Activated CD4-positive, alpha-beta T cell treated with anti-CD3 and anti-CD28 coated beads for 36 hours (primary cell): ENCODE measurements at regions not wholly inside any gene's neighbourhood (a gene's known extent, or its start where the extent isn't known, plus 50 kb on each side); places are given as distances from the start of the nearest gene placed in this dataset.
"Not testable (repeated sequence)": the region's sequence is repeated elsewhere in the genome, so short reads cannot be mapped to it uniquely, and the experiment has no call there.

Source experiments
- ATAC-seq: fragments of 200-7000 bp; cut with Tn5 transposase; one replicate; pipeline ENCODE4 v1.10.0; 2021; ENCODE audit warnings: mild to moderate bottlenecking, moderate library complexity
- CTCF ChIA-PET: fragments of 350-600 bp; sonication (Branson Sonifier 250); formaldehyde crosslinking; loops from one replicate; lab custom pipeline; 2021; ENCODE audit warnings: antibody characterized with exemption; lab: Charles Lee
- POLR2A ChIA-PET: fragments of 350-600 bp; sonication (Branson Sonifier 250); formaldehyde crosslinking; loops from one replicate; lab custom pipeline; 2021; ENCODE audit warnings: antibody characterized with exemption, inconsistent platforms; lab: Charles Lee
- DNase-seq: peaks from one replicate; pipeline ENCODE4 v3.0.0-alpha.2; 2020
- H3K27ac Mint-ChIP-seq: one replicate; pipeline ENCODE4 v1.8.0; 2021; ENCODE audit warnings: mixed read lengths
- H3K27me3 Mint-ChIP-seq: one replicate; pipeline ENCODE4 v1.8.0; 2021; ENCODE audit warnings: mixed read lengths
- H3K36me3 Mint-ChIP-seq: one replicate; pipeline ENCODE4 v1.8.0; 2021; ENCODE audit warnings: low read depth, mixed read lengths
- H3K4me1 Mint-ChIP-seq: one replicate; pipeline ENCODE4 v1.8.0; 2021; ENCODE audit warnings: mixed read lengths
- H3K4me3 Mint-ChIP-seq: one replicate; pipeline ENCODE4 v1.8.0; 2021; ENCODE audit warnings: mild to moderate bottlenecking, moderate library complexity, mixed read lengths
- H3K9me3 Mint-ChIP-seq: one replicate; pipeline ENCODE4 v1.8.0; 2021; ENCODE audit warnings: low read depth, mixed read lengths
- intact Hi-C, 2 experiments: fragments of 100-400 bp; cut with DNase I in 1 of 2; cut with micrococcal nuclease in 1 of 2; formaldehyde crosslinking; loops; one replicate each; pipeline versions ENCODE4 v1.14.2 to v1.15.1; 2022 to 2024; cut with DNase I, micrococcal nuclease

DNA sequence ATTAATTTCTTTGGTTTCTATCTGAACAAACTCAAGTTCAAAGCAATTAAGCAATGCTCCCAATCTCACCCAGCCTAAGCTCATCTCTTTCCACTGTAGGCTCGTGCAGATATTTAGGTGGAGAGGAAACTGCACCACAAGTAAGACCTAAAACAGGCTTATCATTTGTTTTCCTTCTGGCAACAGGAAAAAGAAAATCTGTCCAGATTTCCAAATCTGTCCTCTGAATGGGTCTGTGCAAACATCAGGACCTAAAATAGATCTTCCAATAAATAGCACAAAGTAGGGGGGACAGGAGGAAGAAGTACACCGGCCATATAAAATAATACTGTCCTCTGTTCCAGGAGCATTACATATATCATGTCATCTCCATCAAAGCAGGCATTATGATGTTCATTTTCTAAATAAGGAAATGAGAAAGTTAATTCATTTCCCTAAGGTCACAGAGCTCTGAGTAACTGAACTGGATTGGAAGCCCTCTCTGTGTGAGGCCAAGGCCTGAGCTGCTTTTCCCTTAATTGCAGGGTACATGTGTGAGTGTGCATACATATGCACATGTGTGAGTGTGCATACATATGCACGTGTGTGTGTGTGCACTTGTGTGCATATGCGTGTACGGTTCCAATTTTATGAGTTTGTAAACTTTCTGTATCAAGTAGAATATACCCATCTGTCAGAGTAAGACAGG lies 92.8 kb upstream of the PARD3 start:
- H3K36me3 Mint-ChIP-seq = no peaks in the 10 kb centered on the region
- no peak for ATAC-seq
- H3K27me3 Mint-ChIP-seq = no peaks in the 10 kb centered on the region
- intact Hi-C loops = no loop called here
- no peaks in the 10 kb centered on the region for H3K9me3 Mint-ChIP-seq
- DNase-seq = no peak
- no peaks in the 10 kb centered on the region for H3K4me1 Mint-ChIP-seq
- ChIA-PET POLR2A (no interaction called here), CTCF (interaction anchor here (0.7 kb wide), 1 partner anchor 267 kb away, joined by 3 read pairs; no protein-coding TSS in a partner anchor)
- no peak overlapping the region for H3K27ac Mint-ChIP-seq
- H3K4me3 Mint-ChIP-seq = no peak overlapping the region

DNA sequence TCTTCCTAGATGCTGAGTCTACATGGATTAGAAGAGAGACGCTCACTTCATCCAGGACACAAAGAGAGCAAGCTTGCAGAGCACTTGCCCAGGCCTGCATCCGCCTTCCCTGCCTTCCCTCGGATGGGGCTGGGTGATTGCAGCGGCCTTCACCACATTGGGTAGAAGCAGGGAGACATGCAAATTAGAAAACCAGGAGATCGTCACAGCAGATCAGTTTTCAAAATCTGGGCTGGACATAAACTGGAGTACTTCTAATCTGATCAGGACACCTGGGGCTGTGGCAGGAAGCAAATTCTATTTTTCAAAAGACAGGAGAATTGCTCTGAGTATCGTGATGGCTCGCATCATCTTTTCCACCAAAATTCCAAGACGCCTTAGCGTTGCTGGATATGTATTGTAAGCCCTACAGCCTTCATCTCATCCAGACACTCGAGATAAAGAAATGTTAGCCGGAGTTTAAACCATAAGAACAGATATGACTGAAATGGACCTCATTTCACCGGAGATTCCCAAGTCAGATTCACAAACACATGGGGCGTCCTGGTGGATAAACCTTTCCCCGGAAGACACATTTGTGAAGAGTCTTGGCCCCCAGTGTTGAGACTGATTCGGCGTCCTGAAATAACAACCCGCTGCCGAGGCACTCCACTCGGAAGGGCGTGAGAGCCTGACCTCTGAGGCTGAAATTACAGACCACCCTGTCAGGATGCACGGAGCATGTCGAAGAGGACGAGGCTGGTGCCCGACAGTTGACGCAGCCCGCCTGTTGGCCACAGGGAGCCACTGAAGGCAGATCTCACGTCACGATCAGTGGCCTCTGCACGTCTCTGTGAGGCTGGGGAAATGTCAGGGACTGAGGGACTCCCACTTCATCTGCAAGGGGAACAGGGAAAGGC lies 91.2 kb upstream of the PARD3 start:
- POLR2A ChIA-PET = no interaction called here
- CTCF ChIA-PET = no interaction called here
- H3K9me3 Mint-ChIP-seq = no peaks in the 10 kb centered on the region
- no peaks in the 10 kb centered on the region for H3K36me3 Mint-ChIP-seq
- H3K4me1 Mint-ChIP-seq = no peaks in the 10 kb centered on the region
- no peak for ATAC-seq
- no peak overlapping the region for H3K27ac Mint-ChIP-seq
- H3K4me3 Mint-ChIP-seq = no peak overlapping the region
- no peaks in the 10 kb centered on the region for H3K27me3 Mint-ChIP-seq
- no peak for DNase-seq
- intact Hi-C loops = no loop called here

DNA sequence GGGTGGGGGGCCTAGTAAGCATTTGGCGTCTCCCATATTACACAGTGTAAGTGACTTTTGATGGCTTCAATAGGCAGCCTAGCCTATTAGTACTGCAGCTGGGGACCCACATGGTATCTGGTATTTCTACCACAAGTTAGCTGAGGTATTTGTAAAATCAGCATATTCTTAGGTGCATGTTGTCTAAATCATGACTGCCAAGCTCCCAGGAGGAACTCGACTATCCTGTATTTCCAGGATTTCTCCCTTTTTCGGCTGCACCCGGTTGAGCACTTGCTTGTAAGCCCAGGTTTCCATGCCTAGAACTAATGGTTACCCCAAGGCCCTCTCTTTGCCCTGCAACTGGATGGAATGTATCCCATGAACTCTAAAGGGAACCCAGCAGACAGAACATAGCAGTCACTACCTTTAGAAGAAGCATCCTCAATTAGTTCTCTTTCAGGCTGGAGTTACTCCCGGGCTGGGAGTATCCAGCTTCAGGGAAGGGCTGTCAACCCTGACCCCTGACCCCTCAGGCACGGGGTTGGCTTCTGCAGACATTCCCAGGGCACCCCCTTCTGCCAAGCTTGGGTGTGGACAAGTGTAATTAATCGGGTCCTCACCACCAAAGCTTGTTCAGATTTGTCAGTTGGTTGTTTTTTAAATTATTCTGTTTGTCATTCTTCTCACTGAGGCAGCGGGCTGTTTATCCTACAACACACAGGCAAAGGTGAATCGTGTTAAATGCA lies 90.3 kb upstream of the PARD3 start:
- DNase-seq (no peak), ATAC-seq (no peak)
- Mint-ChIP-seq H3K27me3 (no peaks in the 10 kb centered on the region), H3K4me3 (no peak overlapping the region), H3K4me1 (no peaks in the 10 kb centered on the region), H3K9me3 (no peaks in the 10 kb centered on the region), H3K27ac (no peak overlapping the region), H3K36me3 (no peaks in the 10 kb centered on the region)
- POLR2A ChIA-PET = no interaction called here
- CTCF ChIA-PET = no interaction called here
- intact Hi-C loops = no loop called here

DNA sequence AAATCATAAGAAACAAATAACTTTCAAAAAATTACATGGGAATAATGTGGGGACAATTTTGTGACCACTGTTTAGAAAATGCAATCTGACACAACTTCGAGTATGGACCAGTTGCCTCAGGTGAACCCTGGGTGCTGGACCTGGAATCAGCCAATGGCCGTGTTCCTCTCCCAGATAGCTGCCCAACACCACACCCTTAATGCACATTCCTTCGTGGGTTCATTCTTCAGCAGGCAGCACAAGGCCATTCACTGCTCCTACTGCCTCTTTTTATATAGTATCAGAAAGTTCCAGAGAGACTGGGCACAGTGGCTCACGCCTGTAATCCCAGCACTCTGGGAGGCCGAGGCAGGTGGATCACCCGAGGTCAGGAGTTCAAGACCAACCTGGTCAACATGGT lies 89.1 kb upstream of the PARD3 start:
- ChIA-PET CTCF (no interaction called here), POLR2A (no interaction called here)
- no peak for ATAC-seq
- H3K4me1 Mint-ChIP-seq = no peaks in the 10 kb centered on the region
- H3K36me3 Mint-ChIP-seq = no peaks in the 10 kb centered on the region
- no peak for DNase-seq
- no peaks in the 10 kb centered on the region for H3K9me3 Mint-ChIP-seq
- no peak overlapping the region for H3K4me3 Mint-ChIP-seq
- intact Hi-C loops = no loop called here
- no peak overlapping the region for H3K27ac Mint-ChIP-seq
- no peaks in the 10 kb centered on the region for H3K27me3 Mint-ChIP-seq

DNA sequence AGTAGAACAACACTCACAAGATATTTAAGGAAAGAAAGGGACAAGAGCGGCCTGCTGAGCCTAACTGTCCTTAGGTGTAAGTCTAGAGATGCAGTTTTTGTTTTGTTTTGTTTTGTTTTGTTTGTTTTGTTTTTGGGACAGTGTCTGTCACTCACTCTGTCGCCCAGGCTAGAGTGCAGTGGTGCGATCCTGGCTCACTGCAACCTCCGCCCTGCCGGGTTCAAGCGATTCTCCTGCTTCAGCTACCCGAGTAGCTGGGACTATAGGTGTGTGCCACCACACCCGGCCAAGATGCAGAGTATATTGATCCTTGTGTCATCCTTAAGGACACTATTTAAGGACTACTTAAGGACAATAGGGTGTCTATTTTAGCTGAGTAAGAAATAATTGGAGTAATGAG lies 84.1 kb upstream of the PARD3 start:
- no peak overlapping the region for H3K27ac Mint-ChIP-seq
- no peaks in the 10 kb centered on the region for H3K36me3 Mint-ChIP-seq
- H3K4me3 Mint-ChIP-seq = no peak overlapping the region
- intact Hi-C loops = loop anchor here in 1 of 2 experiments (10.0 kb wide), 1 partner anchor 244 kb away; no protein-coding TSS in a partner anchor
- H3K27me3 Mint-ChIP-seq = peaks cover 7% of the 10 kb centered on the region
- H3K9me3 Mint-ChIP-seq = no peaks in the 10 kb centered on the region
- no peaks in the 10 kb centered on the region for H3K4me1 Mint-ChIP-seq
- ChIA-PET CTCF (no interaction called here), POLR2A (interaction anchor here (0.6 kb wide), 1 partner anchor 50 kb away, joined by 5 read pairs; no protein-coding TSS in a partner anchor)
- no peak for DNase-seq
- ATAC-seq = no peak

DNA sequence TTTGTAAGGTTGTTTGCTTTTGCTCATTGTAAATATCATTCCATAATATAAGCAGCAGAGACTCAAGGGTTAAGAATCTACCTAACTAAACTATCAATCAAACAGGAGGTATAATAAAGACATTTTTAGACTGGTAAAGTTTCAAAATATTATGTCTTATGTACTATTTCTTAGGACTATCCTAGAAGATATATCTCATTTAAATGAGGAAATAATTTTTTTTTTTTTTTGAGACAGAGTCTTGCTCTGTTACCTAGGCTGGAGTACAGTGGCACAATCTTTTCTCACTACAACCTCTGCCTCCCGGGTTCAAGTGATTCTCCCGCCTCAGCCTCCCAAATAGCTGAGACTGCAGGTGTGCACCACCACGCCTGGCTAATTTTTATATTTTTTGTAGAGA lies 80.9 kb upstream of the PARD3 start:
- Mint-ChIP-seq H3K9me3 (no peaks in the 10 kb centered on the region), H3K4me3 (no peak overlapping the region), H3K36me3 (no peaks in the 10 kb centered on the region), H3K27ac (no peak overlapping the region), H3K27me3 (peaks cover 7% of the 10 kb centered on the region), H3K4me1 (no peaks in the 10 kb centered on the region)
- ATAC-seq = no peak
- ChIA-PET CTCF (no interaction called here), POLR2A (no interaction called here)
- DNase-seq = no peak
- intact Hi-C loops = loop anchor here in 1 of 2 experiments (10.0 kb wide), 1 partner anchor 241 kb away; no protein-coding TSS in a partner anchor

DNA sequence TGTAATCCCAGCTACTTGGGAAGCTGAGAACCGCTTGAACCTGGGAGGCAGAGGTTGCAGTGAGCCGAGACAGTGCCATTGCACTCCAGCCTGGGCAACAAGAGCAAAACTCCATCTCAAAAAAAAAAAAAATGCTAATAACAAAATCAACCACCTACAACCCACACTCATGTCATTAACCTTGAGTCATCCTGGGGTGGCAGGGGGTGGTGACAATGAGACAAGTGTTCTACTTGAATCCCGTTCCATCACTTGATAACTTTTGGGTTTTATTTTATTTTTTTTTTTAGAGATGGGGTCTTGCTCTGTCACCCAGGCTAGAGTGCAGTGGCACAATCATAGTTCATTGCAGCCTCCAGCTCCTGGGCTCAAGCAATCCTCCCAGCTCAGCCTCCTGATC lies 80.0 kb upstream of the PARD3 start:
- H3K27me3 Mint-ChIP-seq, CTCF ChIA-PET, H3K36me3 Mint-ChIP-seq, H3K4me3 Mint-ChIP-seq, H3K27ac Mint-ChIP-seq, POLR2A ChIA-PET, H3K4me1 Mint-ChIP-seq, H3K9me3 Mint-ChIP-seq, ATAC-seq, DNase-seq: not testable (repeated sequence)
- intact Hi-C loops = loop anchor here in 1 of 2 experiments (10.0 kb wide), 1 partner anchor 240 kb away; no protein-coding TSS in a partner anchor

DNA sequence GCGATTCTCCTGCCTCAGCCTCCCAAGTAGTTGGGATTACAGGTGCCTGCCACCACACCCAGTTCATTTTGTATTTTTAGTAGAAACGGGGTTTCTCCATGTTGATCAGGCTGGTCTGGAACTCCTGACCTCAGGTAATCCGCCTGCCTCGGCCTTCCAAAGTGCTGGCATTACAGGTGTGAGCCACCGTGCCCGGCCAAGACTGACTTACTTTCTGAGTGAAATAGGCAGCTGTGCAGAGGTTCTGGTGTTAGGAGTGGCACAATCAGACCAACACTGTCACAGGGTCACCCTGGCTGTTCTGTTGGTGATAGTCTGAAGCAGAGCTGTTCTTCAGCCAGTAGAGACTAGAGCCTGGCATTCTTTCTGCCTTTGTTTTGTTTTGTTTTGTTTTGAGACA lies 77.4 kb upstream of the PARD3 start:
- intact Hi-C loops = loop anchor here in 1 of 2 experiments (10.0 kb wide), 1 partner anchor 238 kb away; no protein-coding TSS in a partner anchor
- CTCF ChIA-PET = interaction anchor here (0.6 kb wide), 1 partner anchor 206 kb away, joined by 3 read pairs; no protein-coding TSS in a partner anchor
- POLR2A ChIA-PET = not testable (repeated sequence)

DNA sequence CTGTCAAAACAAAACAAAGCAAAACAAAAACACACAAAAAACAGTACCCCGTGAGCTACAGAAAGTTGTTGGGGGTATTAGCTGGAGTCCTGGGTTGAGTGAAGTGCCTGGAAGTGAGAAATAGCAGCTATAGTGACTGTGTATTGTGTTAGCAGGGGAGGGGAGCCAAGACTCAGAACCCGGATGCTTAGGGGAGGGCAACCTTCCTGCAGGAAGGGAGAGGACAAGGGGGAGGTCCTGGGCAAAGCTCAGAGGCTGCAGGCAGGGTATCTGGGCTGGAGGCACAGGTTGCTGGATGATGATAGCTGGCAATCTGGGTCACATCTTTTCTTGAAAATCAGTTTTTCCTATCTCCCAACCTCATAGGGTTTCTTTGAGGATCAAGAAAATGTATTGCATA lies 75.8 kb upstream of the PARD3 start:
- ATAC-seq (no peak), DNase-seq (no peak)
- H3K27ac Mint-ChIP-seq = no peak overlapping the region
- H3K27me3 Mint-ChIP-seq = peaks cover 2% of the 10 kb centered on the region
- POLR2A ChIA-PET = no interaction called here
- no peaks in the 10 kb centered on the region for H3K36me3 Mint-ChIP-seq
- H3K4me3 Mint-ChIP-seq = no peak overlapping the region
- no peaks in the 10 kb centered on the region for H3K4me1 Mint-ChIP-seq
- intact Hi-C loops = loop anchor here in 1 of 2 experiments (10.0 kb wide), 1 partner anchor 236 kb away; no protein-coding TSS in a partner anchor
- CTCF ChIA-PET = interaction anchor here (0.7 kb wide), 1 partner anchor 252 kb away, joined by 3 read pairs; no protein-coding TSS in a partner anchor
- no peaks in the 10 kb centered on the region for H3K9me3 Mint-ChIP-seq

More for the DNA sequence above, 77.4 kb upstream of the PARD3 start:
- not testable (repeated sequence) for H3K27me3 Mint-ChIP-seq, H3K4me3 Mint-ChIP-seq, H3K9me3 Mint-ChIP-seq, ATAC-seq, H3K4me1 Mint-ChIP-seq, H3K36me3 Mint-ChIP-seq, DNase-seq, H3K27ac Mint-ChIP-seq

DNA sequence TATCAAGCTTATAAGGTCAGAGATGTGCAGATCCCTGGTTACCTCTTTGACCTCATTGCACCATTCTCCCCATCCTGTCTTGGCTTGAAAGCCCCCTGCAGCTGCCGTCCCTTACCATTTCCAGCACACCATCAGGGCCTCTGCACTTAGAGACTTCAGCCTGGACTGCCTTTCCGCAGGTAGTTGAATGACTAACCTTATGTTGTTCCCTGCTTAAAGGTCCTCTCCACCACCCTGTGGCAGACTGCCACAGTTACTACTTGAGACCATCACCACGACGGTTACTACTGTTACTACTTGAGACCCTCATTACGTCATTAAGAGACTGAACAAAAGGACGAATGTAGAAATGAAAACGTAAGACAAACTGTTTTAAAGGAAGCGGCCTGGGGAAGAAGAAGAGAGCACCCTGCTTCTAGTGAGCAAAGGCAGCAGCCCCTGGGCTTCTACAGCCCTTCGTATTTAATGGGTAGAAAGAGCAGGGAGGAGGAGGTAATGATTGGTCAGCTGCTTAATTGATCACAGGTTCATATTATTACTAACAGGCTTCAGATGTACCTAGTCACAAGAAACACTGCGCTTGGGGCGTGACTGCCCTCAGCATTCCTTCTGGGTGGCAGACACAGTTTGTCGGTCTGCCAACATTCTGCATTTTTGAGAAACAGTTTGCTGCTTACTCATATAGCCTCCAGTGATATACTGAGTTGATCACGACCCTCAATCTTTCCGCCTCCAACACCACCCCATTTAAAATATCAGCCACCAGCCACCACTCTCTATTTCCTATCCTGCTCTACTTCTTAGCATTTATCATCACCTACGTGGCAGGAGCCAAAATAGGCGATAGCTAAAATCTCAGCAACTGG lies 74.1 kb upstream of the PARD3 start:
- no peak for ATAC-seq
- ChIA-PET POLR2A (no interaction called here), CTCF (interaction anchor here (0.6 kb wide), 1 partner anchor 994 kb away, joined by 3 read pairs; no protein-coding TSS in a partner anchor)
- H3K27ac Mint-ChIP-seq = no peak overlapping the region
- H3K27me3 Mint-ChIP-seq = no peaks in the 10 kb centered on the region
- H3K4me1 Mint-ChIP-seq = no peaks in the 10 kb centered on the region
- no peak for DNase-seq
- no peaks in the 10 kb centered on the region for H3K36me3 Mint-ChIP-seq
- intact Hi-C loops = no loop called here
- H3K9me3 Mint-ChIP-seq = no peaks in the 10 kb centered on the region
- H3K4me3 Mint-ChIP-seq = no peak overlapping the region
